Colonic mucosa (tissue), 4 donors: ENCODE measurements at regions not wholly inside any gene's neighbourhood (a gene's known extent, or its start where the extent isn't known, plus 50 kb on each side); places are given as distances from the start of the nearest gene placed in this dataset.

ENCODE experiments used
- DNase-seq: peaks from one replicate; pipeline ENCODE4 v3.0.0-alpha.2; 2020
- H3K27ac ChIP-seq: fragments of 200-600 bp; one replicate; pipeline ENCODE4 v1.8.0; 2021
- H3K27me3 ChIP-seq: fragments of 200-600 bp; one replicate; pipeline ENCODE4 v1.8.0; 2021
- H3K36me3 ChIP-seq: fragments of 200-600 bp; one replicate; pipeline ENCODE4 v1.8.0; 2021
- H3K4me1 ChIP-seq: fragments of 200-600 bp; one replicate; pipeline ENCODE4 v1.8.0; 2021; ENCODE audit warnings: mild to moderate bottlenecking
- H3K4me3 ChIP-seq: fragments of 200-600 bp; one replicate; pipeline ENCODE4 v1.8.0; 2021
- H3K9ac ChIP-seq, 2 donors: one replicate each; pipeline ENCODE4 v1.7.0; 2013; ENCODE audit warnings: control low read depth in 2 of 2, low read depth in 2 of 2, low read length in 2 of 2
- H3K9me3 ChIP-seq: fragments of 200-600 bp; one replicate; pipeline ENCODE4 v1.8.0; 2021
- CTCF ChIP-seq: fragments of 200-600 bp; IDR thresholded peaks from one replicate; pipeline ENCODE4 v1.8.0; 2022; ENCODE audit warnings: antibody characterized with exemption, mild to moderate bottlenecking
- intact Hi-C: fragments of 100-400 bp; cut with DNase I; formaldehyde crosslinking; loops from one replicate; pipeline ENCODE4 v1.14.1; 2022
- donor health status: healthy.
- donor health status: DM: no; HTN: no; CAD: no.
- donor health status: DM: no; HTN: no; CAD: no.

- no peaks in the 10 kb centered on the region for H3K9me3 ChIP-seq
- no peak for TF ChIP-seq CTCF
- H3K27ac ChIP-seq = no peak overlapping the region
- H3K4me3 ChIP-seq = no peak overlapping the region
- no peak for DNase-seq
- H3K27me3 ChIP-seq = no peaks in the 10 kb centered on the region
- H3K9ac ChIP-seq = no peak overlapping the region
- intact Hi-C loops = no loop called here
- no peaks in the 10 kb centered on the region for H3K36me3 ChIP-seq
- H3K4me1 ChIP-seq = no peaks in the 10 kb centered on the region
Observed at GRCh38 chr22:34475886-34476285, 555.6 kb upstream of the LARGE1 start.

- Histone ChIP-seq H3K9me3 (no peaks in the 10 kb centered on the region), H3K36me3 (no peaks in the 10 kb centered on the region), H3K9ac (no peak overlapping the region), H3K4me1 (no peaks in the 10 kb centered on the region), H3K27ac (no peak overlapping the region), H3K27me3 (no peaks in the 10 kb centered on the region), H3K4me3 (no peak overlapping the region)
- TF ChIP-seq CTCF = no peak
- intact Hi-C loops = no loop called here
- no peak for DNase-seq
Observed at GRCh38 chr22:34476762-34477161, 556.5 kb upstream of the LARGE1 start.

GRCh38 chr22:34481090-34481489 is 560.8 kb upstream of the LARGE1 start:
- intact Hi-C loops = no loop called here
- Histone ChIP-seq H3K36me3 (no peaks in the 10 kb centered on the region), H3K9me3 (no peaks in the 10 kb centered on the region), H3K4me1 (no peaks in the 10 kb centered on the region), H3K27me3 (no peaks in the 10 kb centered on the region), H3K4me3 (no peak overlapping the region), H3K9ac (no peak overlapping the region), H3K27ac (no peak overlapping the region)
- no peak for DNase-seq
- no peak for TF ChIP-seq CTCF

- no peaks in the 10 kb centered on the region for H3K27me3 ChIP-seq
- no peak for TF ChIP-seq CTCF
- H3K27ac ChIP-seq = no peak overlapping the region
- H3K4me3 ChIP-seq = no peak overlapping the region
- H3K4me1 ChIP-seq = no peaks in the 10 kb centered on the region
- H3K36me3 ChIP-seq = no peaks in the 10 kb centered on the region
- DNase-seq = no peak
- H3K9me3 ChIP-seq = no peaks in the 10 kb centered on the region
- H3K9ac ChIP-seq = no peak overlapping the region
- intact Hi-C loops = no loop called here
Observed at GRCh38 chr22:34486381-34486780, 566.1 kb upstream of the LARGE1 start.

GRCh38 chr22:34489861-34490260 is 569.6 kb upstream of the LARGE1 start:
- H3K9me3 ChIP-seq = no peaks in the 10 kb centered on the region
- no peak for TF ChIP-seq CTCF
- no peaks in the 10 kb centered on the region for H3K27me3 ChIP-seq
- H3K36me3 ChIP-seq = no peaks in the 10 kb centered on the region
- no peak overlapping the region for H3K9ac ChIP-seq
- no peak for DNase-seq
- H3K4me1 ChIP-seq = no peaks in the 10 kb centered on the region
- H3K27ac ChIP-seq = no peak overlapping the region
- H3K4me3 ChIP-seq = no peak overlapping the region
- intact Hi-C loops = no loop called here

- intact Hi-C loops = no loop called here
Observed at GRCh38 chr22:34490886-34491285, 570.6 kb upstream of the LARGE1 start.

More at GRCh38 chr22:34490886-34491285, 570.6 kb upstream of the LARGE1 start:
- Histone ChIP-seq H3K27me3 (no peaks in the 10 kb centered on the region), H3K4me3 (no peak overlapping the region), H3K36me3 (no peaks in the 10 kb centered on the region), H3K9ac (no peak overlapping the region), H3K4me1 (no peaks in the 10 kb centered on the region), H3K27ac (no peak overlapping the region), H3K9me3 (no peaks in the 10 kb centered on the region)
- DNase-seq = no peak
- no peak for TF ChIP-seq CTCF
